ENCODE measurements at regions not wholly inside any gene's neighbourhood (a gene's known extent, or its start where the extent isn't known, plus 50 kb on each side); places are given as distances from the start of the nearest gene placed in this dataset.

- TF ChIP-seq, protein P1, sequence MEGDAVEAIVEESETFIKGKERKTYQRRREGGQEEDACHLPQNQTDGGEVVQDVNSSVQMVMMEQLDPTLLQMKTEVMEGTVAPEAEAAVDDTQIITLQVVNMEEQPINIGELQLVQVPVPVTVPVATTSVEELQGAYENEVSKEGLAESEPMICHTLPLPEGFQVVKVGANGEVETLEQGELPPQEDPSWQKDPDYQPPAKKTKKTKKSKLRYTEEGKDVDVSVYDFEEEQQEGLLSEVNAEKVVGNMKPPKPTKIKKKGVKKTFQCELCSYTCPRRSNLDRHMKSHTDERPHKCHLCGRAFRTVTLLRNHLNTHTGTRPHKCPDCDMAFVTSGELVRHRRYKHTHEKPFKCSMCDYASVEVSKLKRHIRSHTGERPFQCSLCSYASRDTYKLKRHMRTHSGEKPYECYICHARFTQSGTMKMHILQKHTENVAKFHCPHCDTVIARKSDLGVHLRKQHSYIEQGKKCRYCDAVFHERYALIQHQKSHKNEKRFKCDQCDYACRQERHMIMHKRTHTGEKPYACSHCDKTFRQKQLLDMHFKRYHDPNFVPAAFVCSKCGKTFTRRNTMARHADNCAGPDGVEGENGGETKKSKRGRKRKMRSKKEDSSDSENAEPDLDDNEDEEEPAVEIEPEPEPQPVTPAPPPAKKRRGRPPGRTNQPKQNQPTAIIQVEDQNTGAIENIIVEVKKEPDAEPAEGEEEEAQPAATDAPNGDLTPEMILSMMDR (IDR thresholded peaks at IDR 0.05; ENCODE audit: low read depth, low read length): no peak
- Histone ChIP-seq H3K27ac (ENCODE audit: low read depth, low read length) (no peak overlapping the region), H3K9me3 (ENCODE audit: control insufficient read depth, insufficient read depth, low read length) (no peaks in the 10 kb centered on the region), H3K4me3 (ENCODE audit: low read depth, low read length) (no peak overlapping the region), H3K27me3 (ENCODE audit: control insufficient read depth, insufficient read depth, low read length) (no peaks in the 10 kb centered on the region)
- ChIA-PET POLR2A (interaction anchor here (0.6 kb wide), 1 partner anchor 588 kb away, joined by 3 read pairs; no protein-coding TSS in a partner anchor), CTCF (interaction anchor here (0.7 to 1.0 kb wide), 2 partner anchors 80 to 292 kb away, joined by 3 to 5 read pairs; no protein-coding TSS in a partner anchor)
- DNase-seq (ENCODE audit: low read depth, low spot score): no peak
These were observed 192.0 kb upstream of the LNX1 start for GRCh38 chr4:53783208-53783859.

GRCh38 chr4:53782458-53782845 lies 191.2 kb upstream of the LNX1 start:
- Histone ChIP-seq H3K27me3 (ENCODE audit: control insufficient read depth, insufficient read depth, low read length) (no peaks in the 10 kb centered on the region), H3K27ac (ENCODE audit: low read depth, low read length) (peak overlapping the region; percentile 82), H3K4me3 (ENCODE audit: low read depth, low read length) (peak overlapping the region; percentile 39), H3K9me3 (ENCODE audit: control insufficient read depth, insufficient read depth, low read length) (no peaks in the 10 kb centered on the region)
- no peak for DNase-seq (ENCODE audit: low read depth, low spot score)
- ChIA-PET CTCF (no interaction called here), POLR2A (interaction anchor here (0.8 to 1.5 kb wide), 3 partner anchors 18 to 94 kb away, joined by 3 to 4 read pairs (median 3); no protein-coding TSS in a partner anchor)
- TF ChIP-seq, protein P1 (IDR thresholded peaks at IDR 0.05; ENCODE audit: low read depth, low read length): no peak

DNA sequence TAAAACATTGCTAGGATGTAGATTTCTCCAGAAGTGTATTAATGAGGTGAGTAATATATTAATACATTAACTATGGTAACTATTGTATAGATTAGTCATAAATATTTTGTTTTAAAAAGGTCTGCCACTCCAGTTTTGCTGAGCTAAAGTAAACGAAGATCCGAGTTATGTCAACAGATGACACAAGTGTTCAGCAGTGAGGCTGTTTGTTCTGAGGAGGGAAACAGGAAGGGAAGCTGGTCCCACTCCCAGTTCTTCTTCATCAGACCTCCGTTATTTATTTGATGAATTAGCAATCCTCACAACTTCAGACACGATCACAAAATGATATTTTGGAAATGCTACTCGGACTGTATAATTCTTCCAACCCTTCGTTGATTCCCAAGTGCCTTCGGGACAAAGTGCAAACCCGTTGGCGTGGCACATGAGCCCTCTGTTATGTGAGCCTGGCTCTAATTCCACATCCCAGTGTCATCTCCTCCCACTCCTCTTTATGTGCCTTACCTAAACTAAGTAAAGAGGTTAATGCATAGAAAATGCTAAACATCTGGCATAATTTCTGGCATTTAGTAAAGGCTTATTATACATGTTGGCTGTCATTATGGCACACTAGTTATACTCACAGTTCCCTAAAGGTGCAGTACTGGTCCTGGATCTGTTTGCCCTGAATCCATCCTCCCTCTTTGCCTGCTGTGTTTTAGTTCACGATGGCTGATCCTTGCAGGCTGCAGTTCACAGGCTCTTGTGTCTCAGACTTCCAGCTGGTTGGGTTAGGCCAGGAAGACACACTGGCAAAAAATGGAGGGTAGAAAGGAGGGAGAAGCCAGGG lies 190.6 kb upstream of the LNX1 start:
- H3K27me3 ChIP-seq (ENCODE audit: control insufficient read depth, insufficient read depth, low read length): no peaks in the 10 kb centered on the region
- H3K27ac ChIP-seq (ENCODE audit: low read depth, low read length): peak overlapping the region; percentile 82
- H3K4me3 ChIP-seq (ENCODE audit: low read depth, low read length): peak overlapping the region; percentile 39
- H3K9me3 ChIP-seq (ENCODE audit: control insufficient read depth, insufficient read depth, low read length): no peaks in the 10 kb centered on the region
- ChIA-PET CTCF (interaction anchor here (1.1 kb wide), 1 partner anchor 452 kb away, joined by 3 read pairs; no protein-coding TSS in a partner anchor), POLR2A (interaction anchor here (0.8 to 1.5 kb wide), 4 partner anchors 18 to 94 kb away, joined by 3 to 4 read pairs (median 3); no protein-coding TSS in a partner anchor)
- TF ChIP-seq, protein P1 (IDR thresholded peaks at IDR 0.05; ENCODE audit: low read depth, low read length): no peak
- DNase-seq (ENCODE audit: low read depth, low spot score): peak; percentile 72

DNA sequence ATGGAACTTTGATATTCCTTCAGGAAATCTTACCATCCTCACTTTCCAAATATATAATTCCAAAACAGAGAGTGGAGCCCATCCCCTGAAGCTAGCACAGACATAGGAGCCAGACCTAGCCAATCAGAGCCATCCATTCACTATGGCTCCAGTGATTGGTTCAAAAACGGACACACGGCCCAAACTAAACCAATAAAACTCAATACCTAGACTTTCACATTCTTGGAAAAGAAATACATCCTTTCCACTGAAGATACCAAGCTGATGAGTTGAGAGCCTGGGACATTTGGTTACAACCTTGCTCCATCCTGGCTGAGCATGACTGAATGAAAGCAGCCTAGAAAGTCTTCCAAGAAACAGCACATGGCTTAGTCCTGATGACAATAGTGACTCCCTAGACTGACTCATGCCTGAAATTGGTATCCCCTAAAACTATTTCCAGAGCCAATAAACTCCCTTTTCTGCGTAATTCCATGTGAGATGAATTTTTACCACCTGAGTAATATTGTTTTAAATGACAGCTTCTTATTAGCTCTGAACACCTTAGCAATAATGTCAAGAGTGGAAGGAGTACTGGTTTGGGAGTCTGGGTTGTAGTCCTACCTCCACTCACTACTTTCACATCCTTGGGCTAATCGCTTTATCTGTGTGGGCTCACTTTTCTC lies 189.6 kb upstream of the LNX1 start:
- no peak for DNase-seq (ENCODE audit: low read depth, low spot score)
- ChIA-PET CTCF (interaction anchor here (1.1 to 1.2 kb wide), 2 partner anchors 125 to 453 kb away, joined by 3 read pairs; no protein-coding TSS in a partner anchor), POLR2A (interaction anchor here (1.3 to 1.5 kb wide), 3 partner anchors 17 to 93 kb away, joined by 3 to 4 read pairs (median 3); no protein-coding TSS in a partner anchor)
- H3K27ac ChIP-seq (ENCODE audit: low read depth, low read length): no peak overlapping the region
- no peak overlapping the region for H3K4me3 ChIP-seq (ENCODE audit: low read depth, low read length)
- no peaks in the 10 kb centered on the region for H3K9me3 ChIP-seq (ENCODE audit: control insufficient read depth, insufficient read depth, low read length)
- TF ChIP-seq, protein P1 (IDR thresholded peaks at IDR 0.05; ENCODE audit: low read depth, low read length): no peak
- no peaks in the 10 kb centered on the region for H3K27me3 ChIP-seq (ENCODE audit: control insufficient read depth, insufficient read depth, low read length)
